ENCODE measurements at regions not wholly inside any gene's neighbourhood (a gene's known extent, or its start where the extent isn't known, plus 50 kb on each side); places are given as distances from the start of the nearest gene placed in this dataset.
A peak's percentile ranks its signal among the peaks of the same experiment; 100 is the strongest.

- intact Hi-C loops (cut with DNase I) = no loop called here
- DNase-seq (ENCODE audit: low spot score) = no peak
- no peak for ATAC-seq
These were observed 863.2 kb downstream of the TUSC7 start for GRCh38 chr3:117572786-117573185.

GRCh38 chr3:117580806-117581205 lies 871.2 kb downstream of the TUSC7 start:
- intact Hi-C loops (cut with DNase I) = no loop called here
- no peak for ATAC-seq
- no peak for DNase-seq (ENCODE audit: low spot score)

- no peak for ATAC-seq
- intact Hi-C loops (cut with DNase I) = no loop called here
- no peak for DNase-seq (ENCODE audit: low spot score)
These were observed 876.6 kb downstream of the TUSC7 start for GRCh38 chr3:117586161-117586560.

- no peak for DNase-seq (ENCODE audit: low spot score)
- no peak for ATAC-seq
- intact Hi-C loops (cut with DNase I) = no loop called here
These were observed 877.8 kb downstream of the TUSC7 start for GRCh38 chr3:117587416-117587815.

- no peak for DNase-seq (ENCODE audit: low spot score)
- intact Hi-C loops (cut with DNase I) = no loop called here
- no peak for ATAC-seq
These were observed 879.9 kb downstream of the TUSC7 start for GRCh38 chr3:117589454-117589853.

DNA sequence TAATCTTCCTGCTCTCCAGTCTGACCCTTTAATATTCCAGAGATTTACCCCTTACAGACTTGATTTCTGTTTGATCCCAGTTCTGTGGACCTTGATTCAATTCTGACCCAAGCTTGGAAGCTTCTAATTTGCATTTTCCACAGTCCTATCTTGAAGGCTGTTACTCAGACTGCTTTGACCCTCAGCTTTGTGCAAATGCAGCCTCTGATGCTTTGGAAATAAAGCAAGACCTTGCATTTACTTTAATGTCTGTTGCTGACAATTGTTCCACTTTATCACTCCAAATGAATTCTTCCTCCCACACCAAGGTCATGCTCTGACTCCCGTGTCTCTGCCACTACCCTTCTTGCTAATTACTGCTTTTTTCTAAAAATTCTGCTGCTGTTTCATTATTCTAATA lies 886.0 kb downstream of the TUSC7 start:
- intact Hi-C loops (cut with DNase I) = no loop called here
- DNase-seq (ENCODE audit: low spot score) = no peak
- ATAC-seq = no peak

GRCh38 chr3:117596503-117596902 lies 886.9 kb downstream of the TUSC7 start:
- intact Hi-C loops (cut with DNase I) = no loop called here
- no peak for ATAC-seq

GRCh38 chr3:117597865-117598264 lies 888.3 kb downstream of the TUSC7 start:
- intact Hi-C loops (cut with DNase I) = no loop called here
- ATAC-seq (no peak), DNase-seq (ENCODE audit: low spot score) (no peak)

More at GRCh38 chr3:117596503-117596902, 886.9 kb downstream of the TUSC7 start:
- no peak for DNase-seq (ENCODE audit: low spot score)

DNA sequence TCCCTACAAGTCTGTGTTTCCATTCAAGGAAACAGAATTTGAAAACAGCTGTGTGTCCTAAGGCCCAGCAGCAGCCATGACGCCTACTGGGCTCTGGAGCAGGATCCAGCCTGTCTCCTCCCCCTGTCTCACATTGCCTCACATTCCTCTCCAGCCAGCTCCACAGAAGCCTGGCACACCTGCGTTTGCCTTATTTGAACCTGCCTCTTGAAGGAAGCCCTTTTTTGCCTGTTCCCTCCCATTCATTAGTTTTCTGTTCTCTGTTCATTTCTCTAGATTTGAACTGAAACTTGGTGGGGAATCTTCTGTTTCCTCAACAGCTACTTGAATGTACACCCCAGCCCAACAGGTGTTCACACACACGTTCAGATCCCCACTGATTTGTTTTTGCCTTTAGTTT lies 890.5 kb downstream of the TUSC7 start:
- DNase-seq (ENCODE audit: low spot score) = no peak
- intact Hi-C loops (cut with DNase I) = no loop called here
- no peak for ATAC-seq

DNA sequence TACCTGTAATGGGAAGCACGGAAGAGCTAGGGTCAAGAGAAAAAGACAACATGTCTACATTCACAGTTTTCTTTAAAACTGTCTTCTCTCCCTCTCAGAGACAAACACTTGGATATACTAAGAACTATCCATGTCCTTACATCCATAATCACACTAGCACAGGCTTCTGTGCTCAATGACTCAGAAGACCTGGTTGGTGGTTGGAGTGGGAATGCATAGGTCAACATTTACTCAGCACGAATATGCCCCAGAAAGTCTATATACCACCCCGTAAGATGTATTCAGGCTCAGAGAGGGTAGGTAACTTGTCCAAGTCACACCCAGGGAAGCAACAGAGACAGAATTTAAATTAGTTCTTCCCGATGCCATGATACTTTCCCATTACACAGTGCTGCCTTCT lies 891.1 kb downstream of the TUSC7 start:
- ATAC-seq (no peak), DNase-seq (ENCODE audit: low spot score) (no peak)
- intact Hi-C loops (cut with DNase I) = no loop called here

DNA sequence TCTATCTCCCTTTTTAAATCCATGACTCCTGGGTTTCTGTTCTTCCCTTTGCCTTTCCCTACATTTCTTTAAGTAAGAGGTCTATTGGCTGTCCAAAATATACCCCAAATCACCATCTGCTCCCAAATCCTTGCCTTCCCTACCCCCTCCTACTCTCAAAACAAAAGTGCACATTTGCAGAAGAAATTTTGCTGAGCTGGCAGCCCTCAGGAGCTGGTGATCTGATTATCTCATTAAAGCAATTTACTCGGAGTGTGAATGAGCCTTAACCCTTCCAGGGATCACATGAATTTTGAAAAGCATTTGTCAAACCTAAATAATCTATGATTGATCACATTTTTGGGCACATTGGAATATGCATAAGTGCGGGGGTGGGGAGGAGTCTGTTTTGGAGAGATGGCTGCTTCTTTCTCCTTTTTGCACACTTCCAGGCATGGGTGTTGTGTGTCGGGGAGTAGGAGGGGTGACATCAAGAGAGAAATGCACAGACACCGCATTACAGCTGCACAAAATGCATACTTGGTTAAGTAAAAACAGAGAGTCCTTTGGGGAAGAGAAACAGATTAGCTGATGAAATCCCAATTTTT lies 892.6 kb downstream of the TUSC7 start:
- no peak for ATAC-seq
- no peak for DNase-seq (ENCODE audit: low spot score)
- intact Hi-C loops (cut with DNase I) = no loop called here

GRCh38 chr3:117603097-117603496 lies 893.5 kb downstream of the TUSC7 start:
- DNase-seq (ENCODE audit: low spot score) (no peak), ATAC-seq (peak; percentile 72)
- intact Hi-C loops (cut with DNase I) = no loop called here

DNA sequence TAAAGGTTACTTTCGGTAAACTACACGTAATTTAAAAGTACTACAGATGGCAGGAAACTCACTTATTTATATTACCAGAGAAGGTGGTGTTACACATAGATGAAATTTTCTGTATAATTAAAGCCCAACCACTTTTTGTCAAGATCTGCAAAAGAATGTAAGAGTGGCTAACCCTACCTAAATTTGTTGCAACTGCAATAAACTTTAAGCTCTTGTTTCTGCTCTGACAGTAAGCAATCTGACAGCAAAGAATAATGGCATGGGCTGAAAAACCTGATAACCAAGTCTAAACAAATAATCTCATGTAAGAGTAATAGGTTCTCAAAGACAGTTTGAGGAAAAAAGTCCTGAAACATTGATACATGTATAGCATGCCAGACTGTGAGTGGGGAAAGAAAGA lies 897.3 kb downstream of the TUSC7 start:
- intact Hi-C loops (cut with DNase I) = no loop called here
- no peak for DNase-seq (ENCODE audit: low spot score)
- ATAC-seq = no peak

DNA sequence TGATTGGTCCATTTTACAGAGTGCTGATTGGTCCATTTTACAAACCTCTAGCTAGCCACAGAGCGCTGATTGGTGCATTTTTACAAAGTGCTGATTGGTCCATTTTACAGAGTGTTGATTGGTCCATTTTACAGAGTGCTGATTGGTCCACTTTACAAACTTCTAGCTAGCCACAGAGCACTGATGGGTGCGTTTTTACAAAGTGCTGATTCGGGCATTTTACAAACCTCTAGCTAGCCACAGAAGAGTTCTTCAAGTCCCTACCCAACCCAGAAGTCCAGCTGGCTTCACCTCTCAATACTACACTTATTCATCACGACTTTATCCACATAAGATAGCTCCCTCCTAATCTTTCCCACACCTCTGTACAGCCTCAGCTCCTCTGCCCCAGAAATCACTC lies 899.8 kb downstream of the TUSC7 start:
- DNase-seq (ENCODE audit: low spot score) = no peak
- ATAC-seq = no peak
- intact Hi-C loops (cut with DNase I) = no loop called here

DNA sequence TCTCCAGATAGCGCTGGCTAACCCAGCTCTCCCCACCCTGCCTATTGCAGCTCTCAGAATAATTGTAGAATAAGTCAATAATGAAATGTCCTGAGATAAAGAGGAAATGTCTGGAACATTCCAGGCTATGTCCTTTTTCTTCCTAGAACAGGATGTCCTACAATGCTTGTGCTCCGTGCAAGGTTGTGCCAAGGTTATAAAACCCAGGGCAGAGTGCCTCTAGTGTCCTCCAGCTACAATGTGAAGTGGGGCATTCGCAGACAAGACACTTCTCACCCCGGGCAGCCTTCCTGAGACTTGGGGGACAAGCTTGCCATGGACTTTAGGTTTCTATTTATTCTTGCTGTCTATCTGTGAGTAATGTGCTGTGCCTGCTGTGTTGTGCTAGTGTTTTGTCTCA lies 900.6 kb downstream of the TUSC7 start:
- intact Hi-C loops (cut with DNase I) = no loop called here
- DNase-seq (ENCODE audit: low spot score) = no peak
- peak; percentile 32 for ATAC-seq

DNA sequence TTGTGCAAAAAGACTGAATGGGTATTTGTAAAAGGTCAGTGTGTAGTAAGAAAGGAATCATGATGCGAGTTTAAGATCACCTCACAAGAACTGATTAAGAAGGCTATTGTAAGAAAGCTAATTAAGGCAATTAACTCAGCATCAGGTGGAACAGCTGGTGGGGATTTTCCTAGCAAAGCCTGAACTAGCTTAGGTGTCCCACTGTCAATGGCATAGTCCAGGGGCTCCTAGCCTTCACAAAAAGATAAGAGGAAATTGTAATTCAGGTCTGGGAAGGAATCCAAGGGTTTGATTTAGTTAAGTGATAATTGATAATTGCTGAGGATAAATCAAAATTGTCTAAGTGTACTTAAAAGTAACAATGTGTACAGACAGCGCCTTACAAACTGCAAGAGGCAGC lies 901.6 kb downstream of the TUSC7 start:
- DNase-seq (ENCODE audit: low spot score) (no peak), ATAC-seq (no peak)
- intact Hi-C loops (cut with DNase I) = no loop called here

- intact Hi-C loops (cut with DNase I) = no loop called here
- no peak for ATAC-seq
These were observed 906.6 kb downstream of the TUSC7 start for GRCh38 chr3:117616227-117616626.

DNA sequence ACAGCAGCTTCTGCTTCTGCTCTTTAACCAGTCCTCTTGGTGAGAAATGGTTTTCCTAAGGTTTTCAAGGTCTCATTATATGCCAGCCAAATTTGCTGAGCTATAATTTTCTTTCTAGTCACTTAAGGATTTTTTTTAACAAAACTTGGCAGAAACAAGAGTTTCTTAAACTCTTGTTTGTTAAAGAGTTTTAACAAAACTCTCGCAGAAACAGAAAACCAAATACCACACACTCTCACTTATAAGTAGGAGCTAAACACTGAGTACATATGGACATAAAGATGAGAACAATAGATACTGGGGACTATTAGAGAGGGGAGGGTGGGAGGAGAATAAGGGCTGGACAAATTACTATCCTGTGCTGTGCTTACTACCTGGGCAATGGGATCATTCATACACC lies 908.3 kb downstream of the TUSC7 start:
- DNase-seq (ENCODE audit: low spot score) = no peak
- ATAC-seq = no peak
- intact Hi-C loops (cut with DNase I) = no loop called here

More at GRCh38 chr3:117616227-117616626, 906.6 kb downstream of the TUSC7 start:
- DNase-seq (ENCODE audit: low spot score) = no peak

DNA sequence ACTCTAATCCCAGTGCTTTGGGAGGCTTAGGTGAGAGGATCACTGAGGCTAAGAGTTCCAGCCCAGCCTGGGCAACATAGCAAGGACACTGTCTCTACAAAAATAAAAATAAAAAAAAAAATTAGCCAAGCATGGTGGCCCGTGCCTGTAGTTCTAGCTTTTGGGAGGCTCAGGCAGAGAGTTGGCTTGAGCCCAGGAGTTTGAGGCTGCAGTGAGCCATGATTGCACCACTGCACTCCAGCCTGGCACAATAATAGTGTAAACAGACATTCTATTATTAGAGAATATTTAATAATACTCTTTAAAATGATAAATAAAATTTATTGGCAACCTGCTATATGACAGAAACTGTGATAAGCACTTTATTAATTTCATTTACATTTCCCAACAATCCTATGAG lies 908.9 kb downstream of the TUSC7 start:
- DNase-seq (ENCODE audit: low spot score) (no peak), ATAC-seq (no peak)
- intact Hi-C loops (cut with DNase I) = no loop called here

- DNase-seq (ENCODE audit: low spot score) = no peak
- intact Hi-C loops (cut with DNase I) = no loop called here
- no peak for ATAC-seq
These were observed 910.2 kb downstream of the TUSC7 start for GRCh38 chr3:117619805-117620204.

GRCh38 chr3:117622171-117622841 lies 912.7 kb downstream of the TUSC7 start:
- DNase-seq (ENCODE audit: low spot score) = no peak
- intact Hi-C loops (cut with DNase I) = no loop called here
- no peak for ATAC-seq

Data from sciatic nerve (tissue), 2 donors.